GM18867 (cell line): ENCODE measurements at regions not wholly inside any gene's neighbourhood (a gene's known extent, or its start where the extent isn't known, plus 50 kb on each side); places are given as distances from the start of the nearest gene placed in this dataset.
"Not testable (repeated sequence)": the region's sequence is repeated elsewhere in the genome, so short reads cannot be mapped to it uniquely, and the experiment has no call there.

Experiments
- ATAC-seq: cut with Tn5 transposase; IDR thresholded peaks from one replicate; pipeline ENCODE4 v1.9.1; 2021; ENCODE audit warnings: mild to moderate bottlenecking, moderate library complexity; ENCODE audit not compliant: unreplicated experiment

GRCh38 chr2:87691899-87692592 lies 55.8 kb upstream of the PLGLB2 start:
- ATAC-seq: not testable (repeated sequence)

- ATAC-seq: not testable (repeated sequence)
Observed at GRCh38 chr2:87692914-87693313, 55.0 kb upstream of the PLGLB2 start.

GRCh38 chr2:87693882-87694281 lies 54.0 kb upstream of the PLGLB2 start:
- ATAC-seq: not testable (repeated sequence)

- ATAC-seq: not testable (repeated sequence)
Observed at GRCh38 chr2:87695596-87696323, 52.1 kb upstream of the PLGLB2 start.
